ENCODE measurements at regions not wholly inside any gene's neighbourhood (a gene's known extent, or its start where the extent isn't known, plus 50 kb on each side); places are given as distances from the start of the nearest gene placed in this dataset.

GRCh38 chr2:107078584-107078983, 192.6 kb upstream of the ST6GAL2 start:
- ATAC-seq (no peak), DNase-seq (ENCODE audit: low spot score) (no peak)
- Histone ChIP-seq H3K27ac (ENCODE audit: low read depth) (no peak overlapping the region), H3K4me2 (no peak overlapping the region), H3K36me3 (ENCODE audit: insufficient read depth) (no peaks in the 10 kb centered on the region), H3K79me2 (replicated peaks; ENCODE audit: insufficient read depth) (no peaks in the 10 kb centered on the region), H3K4me3 (no peak overlapping the region), H3K9me2 (ENCODE audit: insufficient read depth) (peaks cover 6% of the 10 kb centered on the region; the same call in 1 of the 2 replicates), H4K20me1 (replicated peaks; ENCODE audit: insufficient read depth) (no peaks in the 10 kb centered on the region), H3F3A (replicated peaks; ENCODE audit: low read depth) (no peaks in the 10 kb centered on the region), H3K27me3 (ENCODE audit: insufficient read depth) (no peaks in the 10 kb centered on the region), H2AFZ (no peak overlapping the region), H3K4me1 (ENCODE audit: insufficient read depth) (no peaks in the 10 kb centered on the region)
- Mint-ChIP-seq H3K4me1 (no peaks in the 10 kb centered on the region), H3K9me3 (no peaks in the 10 kb centered on the region; the same call in 2 of the 3 replicates), H3K27ac (no peak overlapping the region), H3K27me3 (ENCODE audit: insufficient read depth, low read depth, poor library complexity) (peaks cover 2% of the 10 kb centered on the region), H3K4me3 (no peak overlapping the region), H3K36me3 (ENCODE audit: low read depth) (no peaks in the 10 kb centered on the region)
- TF ChIP-seq EZH2phosphoT487 (IDR thresholded peaks at IDR 0.05; ENCODE audit: unreplicated experiment) (no peak), REST (IDR thresholded peaks at IDR 0.05; ENCODE audit: unreplicated experiment) (no peak), ETS1 (IDR thresholded peaks at IDR 0.05) (no peak), NANOG (IDR thresholded peaks at IDR 0.05; ENCODE audit: borderline replicate concordance) (no peak), CTCF (conservative IDR thresholded peaks at IDR 0.05; ENCODE audit: low read depth in 2 of 2) (no peak), STAT1 (IDR thresholded peaks at IDR 0.05; ENCODE audit: unreplicated experiment) (no peak), CREB1 (CRISPR knock-in tag; IDR thresholded peaks at IDR 0.05; ENCODE audit: low read depth) (no peak), ZNF462 (CRISPR knock-in tag; IDR thresholded peaks at IDR 0.05) (no peak), EZH2 (IDR thresholded peaks at IDR 0.05; ENCODE audit: low read depth, unreplicated experiment) (no peak), JUNB (IDR thresholded peaks at IDR 0.05; ENCODE audit: unreplicated experiment) (no peak), POLR2AphosphoS5 (IDR thresholded peaks at IDR 0.05; ENCODE audit: low read depth) (no peak), ZNF114 (CRISPR knock-in tag; IDR thresholded peaks at IDR 0.05) (no peak), ZNF331 (CRISPR knock-in tag; IDR thresholded peaks at IDR 0.05; ENCODE audit: low read depth) (no peak)
